SU-DHL-6 (cell line): ENCODE measurements at regions not wholly inside any gene's neighbourhood (a gene's known extent, or its start where the extent isn't known, plus 50 kb on each side); places are given as distances from the start of the nearest gene placed in this dataset.

Experiments
- EZH2phosphoT487 ChIP-seq: fragments of 200-600 bp; sonication (generic), shearing (Covaris generic); conservative IDR thresholded peaks from 2 replicates; pipeline ENCODE4 v1.6.1; 2018; ENCODE audit warnings: mild to moderate bottlenecking, antibody characterized with exemption, low read length, moderate library complexity, mixed read lengths
- TF ChIP-seq, protein P1 (sequence below): fragments of 200-600 bp; sonication (generic); IDR thresholded peaks from one replicate; pipeline ENCODE4 v1.5.1; 2017; ENCODE audit warnings: antibody characterized with exemption, mild to moderate bottlenecking, low read length, moderate library complexity; ENCODE audit not compliant: insufficient read depth, poor library complexity, severe bottlenecking

DNA sequence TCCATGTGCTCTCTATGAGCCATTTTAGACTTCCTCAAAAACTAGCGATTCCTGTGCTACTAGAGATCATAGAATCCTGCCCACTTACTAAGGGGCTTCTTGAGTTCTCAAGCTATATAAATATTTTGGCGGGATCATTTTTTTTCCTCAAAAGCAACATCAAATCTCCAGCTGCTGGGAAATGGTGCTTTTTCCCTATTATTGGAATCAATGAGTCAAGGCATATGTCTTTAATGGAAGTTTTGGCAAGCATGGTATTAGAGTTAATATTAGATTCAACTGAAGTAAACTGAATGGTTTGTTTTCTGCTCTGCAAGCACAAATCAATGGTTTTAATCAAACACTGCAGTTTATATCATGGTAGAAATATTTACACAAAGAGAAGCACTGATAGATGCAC is 369.9 kb upstream of the PTGER4 start:
- TF ChIP-seq, protein P1, sequence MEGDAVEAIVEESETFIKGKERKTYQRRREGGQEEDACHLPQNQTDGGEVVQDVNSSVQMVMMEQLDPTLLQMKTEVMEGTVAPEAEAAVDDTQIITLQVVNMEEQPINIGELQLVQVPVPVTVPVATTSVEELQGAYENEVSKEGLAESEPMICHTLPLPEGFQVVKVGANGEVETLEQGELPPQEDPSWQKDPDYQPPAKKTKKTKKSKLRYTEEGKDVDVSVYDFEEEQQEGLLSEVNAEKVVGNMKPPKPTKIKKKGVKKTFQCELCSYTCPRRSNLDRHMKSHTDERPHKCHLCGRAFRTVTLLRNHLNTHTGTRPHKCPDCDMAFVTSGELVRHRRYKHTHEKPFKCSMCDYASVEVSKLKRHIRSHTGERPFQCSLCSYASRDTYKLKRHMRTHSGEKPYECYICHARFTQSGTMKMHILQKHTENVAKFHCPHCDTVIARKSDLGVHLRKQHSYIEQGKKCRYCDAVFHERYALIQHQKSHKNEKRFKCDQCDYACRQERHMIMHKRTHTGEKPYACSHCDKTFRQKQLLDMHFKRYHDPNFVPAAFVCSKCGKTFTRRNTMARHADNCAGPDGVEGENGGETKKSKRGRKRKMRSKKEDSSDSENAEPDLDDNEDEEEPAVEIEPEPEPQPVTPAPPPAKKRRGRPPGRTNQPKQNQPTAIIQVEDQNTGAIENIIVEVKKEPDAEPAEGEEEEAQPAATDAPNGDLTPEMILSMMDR: no peak
- TF ChIP-seq EZH2phosphoT487: no peak
